GM19043 (cell line): ENCODE measurements at regions not wholly inside any gene's neighbourhood (a gene's known extent, or its start where the extent isn't known, plus 50 kb on each side); places are given as distances from the start of the nearest gene placed in this dataset.

Source experiments
- ATAC-seq: cut with Tn5 transposase; IDR thresholded peaks from one replicate; pipeline ENCODE4 v1.9.1; 2021; ENCODE audit warnings: low read depth; ENCODE audit not compliant: unreplicated experiment

GRCh38 chr9:1938675-1939170 is 76.4 kb upstream of the SMARCA2 start:
- peak; percentile 74 for ATAC-seq

GRCh38 chr9:1939466-1939865 is 75.7 kb upstream of the SMARCA2 start:
- ATAC-seq: no peak

GRCh38 chr9:1939926-1940368 is 75.2 kb upstream of the SMARCA2 start:
- peak; percentile 64 for ATAC-seq

GRCh38 chr9:1941989-1942388 is 73.2 kb upstream of the SMARCA2 start:
- ATAC-seq: no peak

- no peak for ATAC-seq
These were observed 68.4 kb upstream of the SMARCA2 start for GRCh38 chr9:1946526-1947283.

- no peak for ATAC-seq
These were observed 67.7 kb upstream of the SMARCA2 start for GRCh38 chr9:1947438-1947837.

- no peak for ATAC-seq
These were observed 66.6 kb upstream of the SMARCA2 start for GRCh38 chr9:1948541-1948940.

- ATAC-seq: no peak
These were observed 63.7 kb upstream of the SMARCA2 start for GRCh38 chr9:1951446-1951845.

- no peak for ATAC-seq
These were observed 63.1 kb upstream of the SMARCA2 start for GRCh38 chr9:1952001-1952400.

- ATAC-seq: no peak
These were observed 60.9 kb upstream of the SMARCA2 start for GRCh38 chr9:1954238-1954637.

GRCh38 chr9:1956958-1957357 is 58.2 kb upstream of the SMARCA2 start:
- no peak for ATAC-seq

GRCh38 chr9:1957856-1958255 is 57.3 kb upstream of the SMARCA2 start:
- ATAC-seq: no peak

GRCh38 chr9:1959371-1959770 is 55.8 kb upstream of the SMARCA2 start:
- ATAC-seq: no peak

- ATAC-seq: no peak
These were observed 54.7 kb upstream of the SMARCA2 start for GRCh38 chr9:1960342-1961042.

- no peak for ATAC-seq
These were observed 53.0 kb upstream of the SMARCA2 start for GRCh38 chr9:1962122-1962521.

- no peak for ATAC-seq
These were observed 52.5 kb upstream of the SMARCA2 start for GRCh38 chr9:1962588-1963106.

GRCh38 chr9:1964093-1964492 is 51.1 kb upstream of the SMARCA2 start:
- ATAC-seq: no peak
